Posterior cingulate gyrus (tissue), 11 donors: ENCODE measurements at regions not wholly inside any gene's neighbourhood (a gene's known extent, or its start where the extent isn't known, plus 50 kb on each side); places are given as distances from the start of the nearest gene placed in this dataset.

Experiments
- DNase-seq, 10 donors: peaks; one replicate each; pipeline versions ENCODE4 v3.0.0 to v3.0.0-alpha.2; 2020 to 2021; ENCODE audit warnings: mixed read lengths in 3 of 10
- intact Hi-C: fragments of 100-400 bp; cut with DNase I; formaldehyde crosslinking; loops from one replicate; pipeline ENCODE4 v1.15.1; 2023

DNA sequence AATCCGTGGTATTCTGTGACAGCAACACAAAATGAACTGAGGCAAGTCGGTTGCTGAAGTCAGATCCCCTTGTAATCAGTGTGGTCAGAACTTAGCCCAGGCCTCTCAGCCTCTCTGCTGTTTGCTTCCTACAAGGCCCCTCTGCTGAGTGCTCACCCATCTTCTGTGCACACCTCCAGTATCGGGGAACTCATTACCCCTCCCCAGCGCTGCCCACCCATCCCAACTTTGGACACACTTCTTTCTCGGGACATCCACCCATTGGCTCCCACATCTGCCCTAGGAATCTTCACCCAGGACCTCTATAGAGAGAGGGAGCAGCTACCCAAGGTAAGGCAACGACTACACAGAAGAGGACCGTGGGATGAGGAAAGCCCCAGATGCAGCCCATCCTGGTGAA is 217.5 kb downstream of the MATN1 start:
- DNase-seq = no peak
- intact Hi-C loops = no loop called here

GRCh38 chr1:30492451-30492850 is 230.9 kb downstream of the MATN1 start:
- intact Hi-C loops = no loop called here
- DNase-seq = no peak

- intact Hi-C loops = no loop called here
- DNase-seq = no peak
These were observed 231.6 kb downstream of the MATN1 start for GRCh38 chr1:30491831-30492230.

DNA sequence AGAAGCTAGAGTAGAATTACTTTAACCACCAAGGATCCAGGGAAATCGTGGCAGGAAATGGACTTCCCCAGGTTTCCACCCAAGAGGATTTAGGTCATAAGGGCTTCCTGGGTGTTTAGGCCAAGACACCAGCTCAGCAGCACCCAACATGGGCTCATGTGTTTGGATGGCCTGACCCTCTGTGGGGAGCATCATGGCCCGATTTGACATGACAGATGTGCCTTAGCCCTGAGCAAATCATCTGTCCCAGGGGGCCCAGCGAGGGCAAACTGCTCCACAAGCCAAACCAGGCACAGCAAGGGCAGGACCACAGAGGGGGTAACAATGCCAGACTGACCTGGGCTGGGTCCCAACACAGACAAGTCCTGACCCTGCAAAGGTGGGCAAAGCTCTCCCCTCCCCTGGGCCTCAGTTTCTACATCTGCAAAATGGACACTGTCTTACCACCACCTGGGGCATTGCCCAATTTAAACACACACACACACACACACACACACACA is 232.8 kb downstream of the MATN1 start:
- intact Hi-C loops = no loop called here
- DNase-seq = no peak

DNA sequence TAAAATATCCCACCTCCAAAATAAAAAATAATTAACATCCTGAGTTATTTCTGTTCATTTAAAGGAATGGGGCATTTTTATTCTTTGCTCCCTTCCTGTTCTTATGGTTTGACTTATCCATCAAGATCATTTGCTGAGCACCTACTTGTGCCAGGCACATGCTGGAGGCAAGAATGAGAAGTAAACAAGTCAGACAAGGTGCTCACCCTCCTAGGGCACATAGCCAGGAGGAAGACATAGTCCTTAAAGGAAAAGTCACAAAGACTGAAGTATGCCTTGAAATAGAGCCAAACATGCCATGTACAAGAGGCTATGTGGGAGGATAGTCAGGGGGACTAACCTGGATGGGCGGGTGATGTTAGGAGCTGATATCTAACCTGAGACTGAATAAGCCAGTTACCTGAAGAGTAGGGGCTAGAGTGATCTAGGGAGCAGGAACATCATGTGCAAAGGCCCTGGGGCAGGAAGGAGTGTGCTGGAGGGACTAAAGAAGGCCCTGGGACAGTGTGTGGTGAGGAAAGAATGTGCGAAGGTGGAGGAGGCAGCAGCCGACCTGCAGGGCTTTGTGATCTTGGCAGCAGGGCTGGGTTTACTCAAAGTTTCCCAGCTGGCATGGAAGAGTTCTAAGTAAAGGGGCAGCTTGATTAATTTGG is 233.5 kb downstream of the MATN1 start:
- DNase-seq = no peak
- intact Hi-C loops = no loop called here

GRCh38 chr1:30488324-30488913 is 235.0 kb downstream of the MATN1 start:
- intact Hi-C loops = no loop called here
- no peak for DNase-seq

DNA sequence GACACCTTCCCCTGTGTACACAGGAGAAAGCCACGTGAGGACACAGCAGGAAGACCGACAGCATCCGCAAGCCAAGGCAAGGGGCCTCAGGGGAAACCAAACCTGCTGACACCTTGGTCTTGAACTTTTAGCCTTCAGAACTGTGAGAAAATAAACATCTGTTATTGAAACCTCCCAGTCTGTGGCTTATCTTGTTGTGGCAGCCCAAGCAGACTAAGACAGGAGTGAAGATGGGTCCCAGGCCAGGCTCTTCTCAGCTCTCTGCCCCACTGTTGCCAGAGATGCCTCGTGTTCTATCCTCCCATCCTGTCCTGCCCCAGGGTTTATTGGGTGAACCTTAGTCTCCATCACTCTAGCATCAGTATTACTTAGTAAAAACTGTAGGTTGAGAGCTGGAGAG is 236.3 kb downstream of the MATN1 start:
- DNase-seq = no peak
- intact Hi-C loops = no loop called here

DNA sequence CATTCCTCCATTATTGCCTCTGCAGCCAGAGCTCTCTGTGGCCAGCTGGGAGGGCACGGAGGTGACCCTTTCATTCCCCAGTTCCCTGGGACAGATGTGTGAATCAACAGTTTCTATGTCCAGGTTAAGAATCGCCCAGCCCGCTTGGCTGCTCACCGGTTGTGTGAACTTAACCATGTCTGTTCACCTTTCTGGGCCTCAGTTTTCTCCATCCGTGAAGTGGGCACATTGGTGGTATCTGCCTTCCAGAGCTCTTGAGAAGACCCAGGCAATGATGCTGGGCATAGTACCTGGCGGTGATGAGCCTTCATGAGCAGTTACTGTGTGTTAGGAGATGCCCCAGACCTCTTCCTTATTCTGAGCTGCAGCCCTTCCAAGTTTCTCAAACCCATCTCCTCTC is 238.3 kb downstream of the MATN1 start:
- intact Hi-C loops = no loop called here
- DNase-seq = no peak

- intact Hi-C loops = no loop called here
- DNase-seq = no peak
These were observed 238.7 kb downstream of the MATN1 start for GRCh38 chr1:30484668-30485067.

- intact Hi-C loops = no loop called here
These were observed 243.8 kb downstream of the MATN1 start for GRCh38 chr1:30479575-30479974.

DNA sequence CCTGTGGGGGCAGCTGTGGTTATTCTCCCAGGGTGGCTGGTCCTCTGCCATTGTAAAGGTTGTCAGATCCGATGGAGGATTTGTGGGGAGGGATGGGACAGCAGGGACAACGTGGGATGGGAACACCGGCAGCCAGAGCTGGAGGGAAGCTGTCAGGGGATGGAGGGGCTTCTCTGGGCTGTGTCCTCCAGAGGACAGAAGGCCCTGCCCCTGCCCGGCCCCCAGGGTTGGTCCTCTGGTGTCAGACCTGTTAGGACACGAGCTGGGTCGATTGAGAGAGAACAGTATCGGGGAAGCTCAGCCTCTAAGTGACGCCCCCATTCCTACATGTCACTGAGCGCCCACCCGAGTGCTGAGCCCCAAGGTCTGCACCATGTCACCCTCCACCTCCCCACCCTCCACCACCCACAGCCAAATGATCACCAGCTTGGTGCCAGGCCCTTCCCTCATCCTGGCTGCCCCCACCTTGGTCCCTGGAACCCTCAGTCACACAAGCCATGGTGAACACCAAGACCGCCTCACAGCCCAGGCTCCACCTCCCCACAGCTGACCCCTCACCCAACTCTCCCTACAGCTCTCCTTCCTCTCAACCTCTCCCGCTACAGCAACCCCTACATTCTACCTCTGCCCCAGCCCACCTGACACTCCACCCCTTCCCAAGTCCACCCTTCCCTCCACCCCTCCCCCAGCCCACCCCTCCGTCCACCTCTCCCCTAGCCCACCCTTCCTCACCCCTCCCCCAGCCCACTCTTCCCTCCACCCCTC is 244.4 kb downstream of the MATN1 start:
- DNase-seq = no peak
- intact Hi-C loops = no loop called here

More at GRCh38 chr1:30479575-30479974, 243.8 kb downstream of the MATN1 start:
- DNase-seq = no peak

DNA sequence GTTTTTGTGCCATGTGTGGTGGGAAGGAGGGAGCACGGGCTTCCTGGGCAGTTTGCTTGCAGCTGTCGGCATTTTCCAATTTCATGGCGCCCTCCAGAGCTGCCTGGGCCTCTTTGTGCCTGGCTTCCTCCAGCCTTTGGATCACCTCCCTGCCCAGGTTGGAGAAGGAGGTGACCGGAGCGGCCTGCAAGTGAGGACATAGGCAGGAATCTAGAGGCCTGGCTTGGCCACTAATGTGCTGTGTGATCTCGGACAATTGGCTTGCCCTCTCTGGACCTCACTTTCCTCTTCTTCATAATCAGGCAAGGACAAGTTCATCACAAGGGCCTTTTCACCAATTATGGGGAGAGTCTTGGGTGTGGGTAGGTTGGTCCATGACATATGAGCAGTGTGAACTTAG is 245.1 kb downstream of the MATN1 start:
- intact Hi-C loops = no loop called here
- no peak for DNase-seq

DNA sequence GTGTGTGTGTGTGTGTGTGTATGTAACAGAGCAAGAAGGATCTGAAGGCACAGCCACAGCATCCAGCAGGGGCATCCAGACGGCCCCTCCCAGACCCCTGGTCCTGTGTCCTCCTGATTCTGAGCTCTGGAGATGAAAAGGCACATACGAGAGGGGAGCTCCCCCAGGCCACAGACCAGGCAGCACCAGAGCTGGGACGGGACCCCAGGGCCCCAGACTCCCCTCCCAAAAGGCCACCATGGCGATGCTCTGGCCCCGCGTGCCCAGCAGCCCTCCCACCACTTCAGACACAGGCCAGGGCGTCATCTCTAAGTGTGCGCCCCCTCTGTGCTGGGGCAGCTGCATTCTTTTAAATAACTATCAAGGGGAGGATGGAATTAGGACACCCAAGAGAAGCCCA is 245.8 kb downstream of the MATN1 start:
- intact Hi-C loops = no loop called here
- DNase-seq = peak in 1 of 10 donors; percentile 30

- intact Hi-C loops = no loop called here
These were observed 246.4 kb downstream of the MATN1 start for GRCh38 chr1:30476911-30477459.

GRCh38 chr1:30476476-30476875 is 246.9 kb downstream of the MATN1 start:
- peak in 1 of 10 donors; percentile 5 for DNase-seq
- intact Hi-C loops = no loop called here

More at GRCh38 chr1:30476911-30477459, 246.4 kb downstream of the MATN1 start:
- DNase-seq = peak in 1 of 10 donors; percentile 7

GRCh38 chr1:30475966-30476365 is 247.4 kb downstream of the MATN1 start:
- intact Hi-C loops = no loop called here
- DNase-seq = peak in 1 of 10 donors; percentile 38

GRCh38 chr1:30475201-30475600 is 248.2 kb downstream of the MATN1 start:
- peak in 1 of 10 donors; percentile 8 for DNase-seq
- intact Hi-C loops = no loop called here

DNA sequence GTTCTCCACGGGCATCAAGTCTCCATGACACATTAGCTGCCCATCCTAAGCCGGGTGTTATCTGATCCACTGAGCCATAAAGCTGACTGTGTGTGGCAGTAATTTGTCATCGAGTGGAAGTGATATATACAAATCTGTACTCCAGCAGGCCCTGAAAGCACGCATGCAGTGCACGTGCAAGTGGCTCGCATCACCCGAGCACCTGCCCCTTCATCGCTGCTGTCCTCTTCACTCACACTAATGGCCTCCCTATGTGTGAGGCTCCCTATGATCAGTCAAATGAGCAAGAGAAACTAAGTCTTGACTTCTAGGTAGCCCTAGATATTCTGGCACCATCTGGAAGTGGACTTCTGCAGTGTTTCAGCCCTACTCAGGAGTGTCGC is 248.6 kb downstream of the MATN1 start:
- DNase-seq = peak in 1 of 10 donors; percentile 24
- intact Hi-C loops = no loop called here

DNA sequence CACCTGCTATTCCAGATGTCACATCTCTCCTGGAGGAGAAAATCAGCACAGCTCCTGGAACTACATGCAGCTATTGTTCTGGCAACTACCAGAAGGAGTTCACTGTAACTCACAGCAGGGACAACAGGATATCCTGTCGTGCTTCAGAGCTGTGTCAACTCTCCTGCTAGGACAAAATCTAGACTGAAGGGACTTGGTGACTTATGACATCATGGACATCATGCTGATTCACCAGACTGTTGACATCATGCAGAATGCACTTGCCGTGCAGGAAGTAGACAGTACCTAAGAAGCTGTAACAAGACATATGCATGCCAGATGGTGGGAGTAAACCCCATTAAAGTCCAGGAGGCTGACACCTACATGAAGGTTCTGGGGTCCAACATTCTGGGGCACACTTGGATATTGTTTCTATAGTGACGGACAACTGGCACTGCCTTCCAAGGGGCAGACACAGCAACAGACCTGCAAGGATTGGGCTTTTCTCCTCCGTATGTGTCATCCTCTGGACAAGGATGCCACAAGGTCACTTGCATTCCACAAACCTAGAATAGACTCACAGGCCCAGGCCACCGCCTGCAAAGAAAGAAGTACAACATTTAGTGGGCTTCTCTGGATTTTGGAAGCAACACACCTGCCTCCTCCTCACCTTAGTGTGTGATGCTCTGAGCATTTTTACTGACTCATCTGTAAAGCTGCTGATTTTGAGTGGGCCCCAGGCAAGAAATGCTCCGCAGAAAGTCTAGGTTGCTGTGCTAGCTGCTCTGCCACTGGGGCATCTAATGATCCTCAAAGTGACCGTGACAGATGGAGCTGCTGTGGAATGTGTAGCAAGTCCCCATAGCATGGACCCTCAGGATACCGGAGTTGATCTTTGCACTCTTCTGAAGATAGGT is 249.2 kb downstream of the MATN1 start:
- intact Hi-C loops = no loop called here
- peak in 1 of 10 donors; percentile 26 for DNase-seq

DNA sequence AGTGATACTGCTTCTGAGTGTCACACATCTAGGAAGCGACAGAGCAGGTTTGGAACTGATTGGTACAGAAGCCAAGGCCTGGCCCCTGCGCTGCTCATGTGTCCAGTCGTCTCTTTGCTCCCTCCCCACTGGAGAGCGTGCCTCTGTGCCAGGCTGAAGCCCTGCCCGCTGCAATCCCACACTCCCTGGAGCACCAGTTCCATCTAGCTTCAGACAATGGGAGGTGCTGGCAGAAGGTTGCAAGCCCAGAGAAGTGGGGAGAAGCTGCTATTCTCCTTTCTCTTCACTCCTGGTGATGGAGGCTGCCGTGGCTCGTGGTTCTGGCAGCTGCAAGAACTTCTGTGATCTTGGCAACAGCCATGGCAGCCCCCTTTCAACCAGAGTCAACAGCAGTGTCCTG is 250.9 kb downstream of the MATN1 start:
- intact Hi-C loops = no loop called here

More for the DNA sequence above, 250.9 kb downstream of the MATN1 start:
- DNase-seq = peak in 1 of 10 donors; percentile 64
